H9 (cell line): ENCODE measurements at regions not wholly inside any gene's neighbourhood (a gene's known extent, or its start where the extent isn't known, plus 50 kb on each side); places are given as distances from the start of the nearest gene placed in this dataset.

Source experiments
- DNase-seq: peaks from one replicate; pipeline ENCODE4 v3.0.0-alpha.2; 2017
- H2AFZ ChIP-seq: one replicate; pipeline ENCODE4 v1.6.1; 2013; ENCODE audit warnings: mild to moderate bottlenecking, low read length, control low read depth, moderate library complexity
- H2AK5ac ChIP-seq: 2 replicates; pipeline ENCODE4 v1.6.1; 2013; ENCODE audit warnings: low read length, control low read depth, mixed read lengths; ENCODE audit not compliant: insufficient read length
- H2BK120ac ChIP-seq: one replicate; pipeline ENCODE4 v1.6.1; 2013; ENCODE audit warnings: low read depth, mild to moderate bottlenecking, low read length, control low read depth, inconsistent platforms; ENCODE audit not compliant: poor library complexity, severe bottlenecking
- H2BK12ac ChIP-seq: 2 replicates; pipeline ENCODE4 v1.6.1; 2013; ENCODE audit warnings: low read length, control low read depth, mixed read lengths, low read depth; ENCODE audit not compliant: insufficient read length
- H2BK15ac ChIP-seq: 2 replicates; pipeline ENCODE4 v1.6.1; 2013; ENCODE audit warnings: low read depth, low read length, control low read depth
- H2BK20ac ChIP-seq: one replicate; pipeline ENCODE4 v1.6.1; 2013; ENCODE audit warnings: low read depth, mild to moderate bottlenecking, low read length, control low read depth, inconsistent platforms; ENCODE audit not compliant: poor library complexity, severe bottlenecking
- H2BK5ac ChIP-seq: 2 replicates; pipeline ENCODE4 v1.6.1; 2013; ENCODE audit warnings: low read length, control low read depth, mixed read lengths; ENCODE audit not compliant: insufficient read length
- H3K14ac ChIP-seq: 2 replicates; pipeline ENCODE4 v1.6.1; 2013; ENCODE audit warnings: low read length, control low read depth; ENCODE audit not compliant: insufficient read depth
- H3K18ac ChIP-seq: 2 replicates; pipeline ENCODE4 v1.6.1; 2013; ENCODE audit warnings: low read depth, mild to moderate bottlenecking, mixed read lengths, low read length, control low read depth; ENCODE audit not compliant: insufficient read length
- H3K23ac ChIP-seq: 2 replicates; pipeline ENCODE4 v1.6.1; 2013; ENCODE audit warnings: low read length, control low read depth, mixed read lengths, low read depth; ENCODE audit not compliant: insufficient read length
- H3K23me2 ChIP-seq: 2 replicates; pipeline ENCODE4 v1.6.1; 2013; ENCODE audit warnings: low read depth, mild to moderate bottlenecking, mixed read lengths, low read length, control low read depth; ENCODE audit not compliant: insufficient read length, poor library complexity, severe bottlenecking
- H3K27ac ChIP-seq: 2 replicates; pipeline ENCODE4 v1.5.1; 2013; ENCODE audit warnings: low read length, control low read depth, mixed read lengths, low read depth; ENCODE audit not compliant: insufficient read length
- H3K27me3 ChIP-seq: 2 replicates; pipeline ENCODE4 v1.6.1; 2013; ENCODE audit warnings: low read length, control low read depth, inconsistent platforms; ENCODE audit not compliant: insufficient read depth
- H3K4ac ChIP-seq: 2 replicates; pipeline ENCODE4 v1.6.1; 2013; ENCODE audit warnings: low read depth, mild to moderate bottlenecking, control low read depth, inconsistent platforms, low read length, moderate library complexity
- H3K4me1 ChIP-seq: 2 replicates; pipeline ENCODE4 v1.6.1; 2013; ENCODE audit warnings: low read length, control low read depth, inconsistent platforms; ENCODE audit not compliant: insufficient read depth
- H3K4me2 ChIP-seq: 2 replicates; pipeline ENCODE4 v1.6.1; 2013; ENCODE audit warnings: low read length, control low read depth, mixed read lengths; ENCODE audit not compliant: insufficient read length, insufficient read depth
- H3K56ac ChIP-seq: 2 replicates; pipeline ENCODE4 v1.6.1; 2013; ENCODE audit warnings: low read depth, mild to moderate bottlenecking, mixed read lengths, low read length, control low read depth; ENCODE audit not compliant: insufficient read length
- H3K79me1 ChIP-seq: 2 replicates; pipeline ENCODE4 v1.6.1; 2013; ENCODE audit warnings: low read depth, mild to moderate bottlenecking, moderate library complexity, low read length, control low read depth, inconsistent platforms; ENCODE audit not compliant: insufficient read depth, poor library complexity, severe bottlenecking
- H3K79me2 ChIP-seq: 2 replicates; pipeline ENCODE4 v1.6.1; 2013; ENCODE audit warnings: low read length, control low read depth, inconsistent platforms; ENCODE audit not compliant: insufficient read depth
- H3K9ac ChIP-seq: 2 replicates; pipeline ENCODE4 v1.6.1; 2013; ENCODE audit warnings: low read length, control low read depth, mixed read lengths; ENCODE audit not compliant: insufficient read length; ENCODE audit errors: extremely low read depth
- H3K9me3 ChIP-seq: one replicate; pipeline ENCODE4 v1.6.1; 2013; ENCODE audit warnings: low read depth, low read length, inconsistent platforms; ENCODE audit not compliant: control insufficient read depth
- H3T11ph ChIP-seq: one replicate; pipeline ENCODE4 v1.6.1; 2013; ENCODE audit warnings: mild to moderate bottlenecking, low read length, control low read depth, inconsistent platforms
- H4K20me1 ChIP-seq: one replicate; pipeline ENCODE4 v1.6.1; 2013; ENCODE audit not compliant: control insufficient read depth, insufficient read length, insufficient read depth
- H4K5ac ChIP-seq: 2 replicates; pipeline ENCODE4 v1.6.1; 2013; ENCODE audit warnings: low read depth, mild to moderate bottlenecking, mixed read lengths, low read length, control low read depth; ENCODE audit not compliant: insufficient read length
- H4K8ac ChIP-seq: replicated peaks from 2 replicates; pipeline ENCODE4 v1.6.1; 2013; ENCODE audit warnings: low read length, control low read depth, mixed read lengths, low read depth; ENCODE audit not compliant: insufficient read length
- H4K91ac ChIP-seq: 2 replicates; pipeline ENCODE4 v1.6.1; 2013; ENCODE audit warnings: low read depth, mild to moderate bottlenecking, moderate library complexity, mixed read lengths, low read length, control low read depth; ENCODE audit not compliant: insufficient read length
- H3K27ac Mint-ChIP-seq, 3 experiments: 2 replicates in 2 of 3; 3 replicates in 1 of 3; pipeline ENCODE4 v1.8.0; 2020 to 2021; ENCODE audit warnings: mixed read lengths in 3 of 3, mild to moderate bottlenecking in 1 of 3, moderate library complexity in 1 of 3
- H3K27me3 Mint-ChIP-seq: 2 replicates; pipeline ENCODE4 v1.8.0; 2021; ENCODE audit warnings: low read depth, mild to moderate bottlenecking, moderate library complexity, mixed read lengths
- H3K36me3 Mint-ChIP-seq, 3 experiments: 2 replicates in 2 of 3; 3 replicates in 1 of 3; pipeline ENCODE4 v1.8.0; 2020 to 2021; ENCODE audit warnings: low read depth in 3 of 3, mixed read lengths in 3 of 3; ENCODE audit not compliant: insufficient read depth in 1 of 3
- H3K4me1 Mint-ChIP-seq, 2 experiments: 2 replicates each; pipeline ENCODE4 v1.8.0; 2020; ENCODE audit warnings: mixed read lengths in 2 of 2
- H3K4me3 Mint-ChIP-seq, 2 experiments: 2 replicates in 1 of 2; 3 replicates in 1 of 2; pipeline ENCODE4 v1.8.0; 2020 to 2021; ENCODE audit warnings: mild to moderate bottlenecking in 2 of 2, mixed read lengths in 2 of 2, moderate library complexity in 1 of 2
- H3K9me3 Mint-ChIP-seq, 2 experiments: 2 replicates in 1 of 2; 3 replicates in 1 of 2; pipeline ENCODE4 v1.8.0; 2020; ENCODE audit warnings: mild to moderate bottlenecking in 2 of 2, mixed read lengths in 2 of 2, moderate library complexity in 1 of 2
- CTCF ChIP-seq: fragments of 200-600 bp; sonication (generic); conservative IDR thresholded peaks from 3 replicates; pipeline ENCODE4 v1.8.0; 2021; ENCODE audit warnings: antibody characterized with exemption, mild to moderate bottlenecking
- WGBS: extraction: QIAGEN DNeasy Blood & Tissue Kit; methylation state at CpG from one replicate; pipeline ENCODE4 v1.1.7; 2013; ENCODE audit warnings: missing lambda C conversion rate, low lambda C conversion rate, mixed read lengths; ENCODE audit not compliant: insufficient read length; ENCODE audit errors: extremely low coverage; 5-methylcytosine and 5-hydroxymethylcytosine counted together

- no peak for DNase-seq
- no peak overlapping the region for H3T11ph ChIP-seq
- Mint-ChIP-seq H3K4me3 (no peak overlapping the region), H3K36me3 (peaks cover 0 to 7% (median 0%) of the 10 kb centered on the region in 3 experiments; a peak in 3 of 7 replicates), H3K4me1 (no peaks in the 10 kb centered on the region), H3K9me3 (peaks cover 5 to 6% of the 10 kb centered on the region in 2 experiments; a peak in 4 of 5 replicates), H3K27me3 (no peaks in the 10 kb centered on the region; the same call in none of the 2 replicates), H3K27ac (no peak overlapping the region)
- H4K5ac ChIP-seq, result no peak overlapping the region
- no peak overlapping the region for H4K8ac ChIP-seq
- H3K23me2 ChIP-seq, result no peaks in the 10 kb centered on the region
- no peaks in the 10 kb centered on the region for H3K4me1 ChIP-seq
- no peak overlapping the region for H3K4me2 ChIP-seq
- no peak overlapping the region for H2BK12ac ChIP-seq
- H3K79me1 ChIP-seq, result no peaks in the 10 kb centered on the region
- H4K91ac ChIP-seq, result no peak overlapping the region
- no peaks in the 10 kb centered on the region for H3K27me3 ChIP-seq
- no peak overlapping the region for H2BK15ac ChIP-seq
- H3K56ac ChIP-seq, result no peak overlapping the region
- H3K9ac ChIP-seq, result no peak overlapping the region
- H2AFZ ChIP-seq, result no peak overlapping the region
- H3K79me2 ChIP-seq, result no peaks in the 10 kb centered on the region
- no peaks in the 10 kb centered on the region for H3K9me3 ChIP-seq
- H3K4ac ChIP-seq, result no peak overlapping the region
- H2BK120ac ChIP-seq, result no peak overlapping the region
- no peak for TF ChIP-seq CTCF
- H3K27ac ChIP-seq, result no peak overlapping the region
- H3K14ac ChIP-seq, result no peak overlapping the region
- no peak overlapping the region for H2BK20ac ChIP-seq
- no peak overlapping the region for H3K23ac ChIP-seq
- H2AK5ac ChIP-seq, result no peak overlapping the region
- H3K18ac ChIP-seq, result no peak overlapping the region
- no peak overlapping the region for H2BK5ac ChIP-seq
- WGBS, result no CpG with 5 or more reads among the region's 3 CpGs
- H4K20me1 ChIP-seq, result no peaks in the 10 kb centered on the region
Observed at GRCh38 chr9:91008568-91008967, 206.9 kb downstream of the SYK start.
